Progenitor cell of endocrine pancreas (in vitro differentiated cells): ENCODE measurements at regions not wholly inside any gene's neighbourhood (a gene's known extent, or its start where the extent isn't known, plus 50 kb on each side); places are given as distances from the start of the nearest gene placed in this dataset.

Experiments
- DNase-seq: peaks from one replicate; pipeline ENCODE4 v3.0.0; 2021; ENCODE audit warnings: low spot score; ENCODE audit not compliant: unreplicated experiment
- H3K27ac Mint-ChIP-seq: 2 replicates; pipeline ENCODE4 v1.8.0; 2021; ENCODE audit warnings: mild to moderate bottlenecking, moderate library complexity, mixed read lengths
- H3K27me3 Mint-ChIP-seq: 2 replicates; pipeline ENCODE4 v1.8.0; 2021; ENCODE audit warnings: mixed read lengths
- H3K36me3 Mint-ChIP-seq: 2 replicates; pipeline ENCODE4 v1.8.0; 2022; ENCODE audit warnings: mixed read lengths; ENCODE audit not compliant: insufficient read depth
- H3K4me1 Mint-ChIP-seq: 2 replicates; pipeline ENCODE4 v1.8.0; 2021; ENCODE audit warnings: low read depth, mixed read lengths
- H3K4me3 Mint-ChIP-seq: 2 replicates; pipeline ENCODE4 v1.8.0; 2021; ENCODE audit warnings: low read depth, mild to moderate bottlenecking, moderate library complexity, mixed read lengths
- H3K9me3 Mint-ChIP-seq: 2 replicates; pipeline ENCODE4 v1.8.0; 2021; ENCODE audit warnings: low read depth, mixed read lengths
- TF ChIP-seq, protein P1 (sequence below): fragments of 200-600 bp; sonication (generic); IDR thresholded peaks from one replicate; pipeline ENCODE4 v1.5.0; 2021; ENCODE audit warnings: antibody characterized with exemption, mild to moderate bottlenecking; ENCODE audit not compliant: unreplicated experiment

DNA sequence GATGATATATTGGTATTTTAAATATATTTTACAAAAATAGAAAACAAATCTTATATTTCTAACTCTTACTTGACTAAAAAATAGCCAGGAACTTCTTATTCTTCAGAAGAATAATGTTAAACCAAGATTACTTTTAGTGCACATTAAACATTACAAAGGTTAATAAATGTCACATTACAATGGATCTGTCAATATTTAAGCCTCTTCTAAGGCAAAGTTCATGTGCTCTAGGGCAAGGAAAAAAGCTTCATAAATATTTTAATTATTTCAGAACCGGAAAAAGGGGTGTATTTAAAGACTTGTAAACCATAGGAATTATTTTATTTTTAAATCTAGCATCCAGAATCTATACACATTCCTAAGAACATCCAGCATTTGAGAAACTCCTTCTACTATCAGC, 166.9 kb upstream of the ROBO2 start:
- H3K36me3 Mint-ChIP-seq = peaks cover 7% of the 10 kb centered on the region

DNA sequence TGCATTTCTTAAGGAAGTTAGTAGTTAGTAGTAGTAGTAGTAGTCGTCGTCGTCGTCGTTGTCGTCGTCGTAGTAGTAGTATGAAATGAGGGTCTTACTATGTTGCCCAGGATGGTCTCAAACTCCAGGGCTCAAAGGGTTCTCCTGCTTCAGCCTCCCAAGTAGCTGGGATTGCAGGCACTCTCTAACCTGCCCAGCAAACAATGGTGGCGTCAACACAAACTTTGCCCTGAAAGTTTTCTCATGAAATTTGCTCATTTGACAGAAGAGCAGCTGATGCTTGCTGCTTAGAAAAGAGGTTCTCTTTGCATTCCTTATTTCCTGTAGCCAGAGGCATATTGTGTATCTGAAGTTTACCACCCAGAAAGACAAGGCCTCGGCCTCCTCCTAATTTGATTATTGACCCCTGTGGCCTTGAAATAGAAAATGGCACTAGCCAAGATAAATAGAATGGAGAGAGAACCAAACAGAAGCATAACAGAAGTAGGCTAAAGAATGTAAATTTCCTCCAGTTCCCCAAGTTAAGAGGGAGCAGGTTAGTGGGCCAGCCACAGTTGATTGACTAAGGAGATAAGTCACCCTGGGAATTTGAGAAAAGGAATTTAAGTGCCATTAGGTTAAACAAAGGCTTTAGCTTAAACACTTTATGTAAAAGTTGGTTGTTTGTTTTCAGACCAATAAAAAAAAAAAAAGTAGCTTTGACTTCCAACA, 166.2 kb upstream of the ROBO2 start:
- peak overlapping the region; percentile 96 for H3K27ac Mint-ChIP-seq
- TF ChIP-seq, protein P1, sequence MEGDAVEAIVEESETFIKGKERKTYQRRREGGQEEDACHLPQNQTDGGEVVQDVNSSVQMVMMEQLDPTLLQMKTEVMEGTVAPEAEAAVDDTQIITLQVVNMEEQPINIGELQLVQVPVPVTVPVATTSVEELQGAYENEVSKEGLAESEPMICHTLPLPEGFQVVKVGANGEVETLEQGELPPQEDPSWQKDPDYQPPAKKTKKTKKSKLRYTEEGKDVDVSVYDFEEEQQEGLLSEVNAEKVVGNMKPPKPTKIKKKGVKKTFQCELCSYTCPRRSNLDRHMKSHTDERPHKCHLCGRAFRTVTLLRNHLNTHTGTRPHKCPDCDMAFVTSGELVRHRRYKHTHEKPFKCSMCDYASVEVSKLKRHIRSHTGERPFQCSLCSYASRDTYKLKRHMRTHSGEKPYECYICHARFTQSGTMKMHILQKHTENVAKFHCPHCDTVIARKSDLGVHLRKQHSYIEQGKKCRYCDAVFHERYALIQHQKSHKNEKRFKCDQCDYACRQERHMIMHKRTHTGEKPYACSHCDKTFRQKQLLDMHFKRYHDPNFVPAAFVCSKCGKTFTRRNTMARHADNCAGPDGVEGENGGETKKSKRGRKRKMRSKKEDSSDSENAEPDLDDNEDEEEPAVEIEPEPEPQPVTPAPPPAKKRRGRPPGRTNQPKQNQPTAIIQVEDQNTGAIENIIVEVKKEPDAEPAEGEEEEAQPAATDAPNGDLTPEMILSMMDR = no peak
- peaks cover 7% of the 10 kb centered on the region for H3K36me3 Mint-ChIP-seq
- H3K27me3 Mint-ChIP-seq = no peaks in the 10 kb centered on the region
- H3K4me3 Mint-ChIP-seq = peak overlapping the region; percentile 57
- peaks cover 15% of the 10 kb centered on the region for H3K9me3 Mint-ChIP-seq
- H3K4me1 Mint-ChIP-seq = peaks cover 33% of the 10 kb centered on the region
- no peak for DNase-seq

More for the DNA sequence above, 166.9 kb upstream of the ROBO2 start:
- Mint-ChIP-seq H3K9me3 (peaks cover 15% of the 10 kb centered on the region), H3K4me3 (no peak overlapping the region), H3K27me3 (no peaks in the 10 kb centered on the region), H3K27ac (peak overlapping the region; percentile 45), H3K4me1 (peaks cover 33% of the 10 kb centered on the region)
- DNase-seq = no peak
- TF ChIP-seq, protein P1 = no peak

DNA sequence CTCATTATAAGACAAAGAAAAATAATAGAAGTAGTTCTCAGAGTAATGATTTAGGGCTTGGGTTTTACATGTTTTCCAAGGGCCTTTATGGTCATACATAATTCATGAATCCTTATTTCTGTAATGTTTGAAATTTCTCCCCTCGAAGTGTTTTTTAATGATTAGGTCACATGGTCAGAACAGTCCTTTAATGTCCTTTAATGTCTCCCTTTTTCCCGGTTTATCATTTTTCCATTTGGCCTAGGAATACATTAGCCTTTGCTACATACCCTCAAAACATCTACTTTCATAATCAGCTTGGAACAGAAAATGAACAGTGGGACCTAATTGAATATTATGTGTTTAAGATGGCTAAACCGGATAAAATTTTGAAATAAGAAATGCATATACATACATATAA, 159.9 kb upstream of the ROBO2 start:
- Mint-ChIP-seq H3K27ac (no peak overlapping the region), H3K27me3 (no peaks in the 10 kb centered on the region), H3K36me3 (no peaks in the 10 kb centered on the region), H3K4me1 (peaks cover 15% of the 10 kb centered on the region), H3K4me3 (no peak overlapping the region), H3K9me3 (peaks cover 12% of the 10 kb centered on the region)
- TF ChIP-seq, protein P1 = no peak
- DNase-seq = no peak

DNA sequence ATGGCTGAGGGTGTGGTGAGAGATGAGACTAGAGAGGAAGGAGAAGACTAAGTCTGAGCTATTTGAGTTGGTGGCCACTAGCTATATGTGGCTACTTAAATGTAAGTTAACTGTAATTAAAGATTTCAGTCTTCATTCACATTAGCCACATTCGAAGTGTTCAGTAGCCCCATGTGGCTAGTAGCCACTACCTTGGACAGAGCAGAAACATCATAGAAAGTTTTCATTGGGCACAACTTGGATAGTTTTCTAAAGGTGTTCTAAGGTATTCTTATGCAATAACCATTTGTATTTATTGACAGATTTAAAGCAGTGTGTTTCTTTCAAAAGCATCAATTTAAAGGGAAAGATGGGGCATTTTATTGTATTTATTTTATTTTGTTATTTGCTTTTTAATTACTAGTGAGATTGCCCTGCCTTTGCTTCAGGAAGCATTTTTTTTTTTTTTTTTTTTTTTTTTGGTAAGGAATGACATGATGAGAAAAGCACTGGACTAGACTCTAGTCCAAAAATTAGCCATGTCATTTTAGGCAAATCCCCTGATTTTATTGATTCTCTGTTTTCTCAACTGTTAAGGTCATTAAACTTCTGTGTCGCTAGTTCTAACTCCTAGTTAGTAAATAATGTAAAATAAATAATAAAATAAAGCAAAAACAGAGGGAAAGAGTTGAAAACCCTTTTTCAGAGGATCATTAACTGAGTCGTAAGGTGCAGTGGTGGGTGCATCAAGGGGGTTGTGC, 153.0 kb upstream of the ROBO2 start:
- H3K36me3 Mint-ChIP-seq = no peaks in the 10 kb centered on the region
- no peak for DNase-seq
- TF ChIP-seq, protein P1 = no peak
- peaks cover 9% of the 10 kb centered on the region for H3K4me1 Mint-ChIP-seq
- H3K27ac Mint-ChIP-seq = no peak overlapping the region
- H3K27me3 Mint-ChIP-seq = no peaks in the 10 kb centered on the region
- H3K9me3 Mint-ChIP-seq = peaks cover 2% of the 10 kb centered on the region
- H3K4me3 Mint-ChIP-seq = no peak overlapping the region

DNA sequence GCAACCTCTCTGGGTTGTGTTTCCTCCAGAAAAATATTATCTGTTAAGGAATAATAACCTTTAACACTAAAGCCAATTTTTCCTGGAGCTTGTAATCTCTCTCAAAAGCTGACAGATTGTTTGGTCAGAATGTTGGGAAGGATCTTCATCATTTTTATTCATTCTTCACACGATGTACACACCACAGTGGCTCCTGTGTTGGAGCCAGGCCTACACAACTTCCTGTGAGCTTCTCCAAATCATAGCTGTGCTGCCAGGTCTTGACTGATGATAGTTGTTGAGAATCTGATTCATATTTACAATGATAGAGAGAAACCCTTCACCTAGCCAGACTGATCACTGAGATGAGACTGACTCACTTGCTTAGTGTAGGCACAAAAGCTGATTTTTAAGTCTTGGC, 151.0 kb upstream of the ROBO2 start:
- no peak overlapping the region for H3K27ac Mint-ChIP-seq
- no peak overlapping the region for H3K4me3 Mint-ChIP-seq
- H3K4me1 Mint-ChIP-seq = peaks cover 9% of the 10 kb centered on the region
- H3K27me3 Mint-ChIP-seq = no peaks in the 10 kb centered on the region
- H3K9me3 Mint-ChIP-seq = no peaks in the 10 kb centered on the region
- no peaks in the 10 kb centered on the region for H3K36me3 Mint-ChIP-seq
- TF ChIP-seq, protein P1 = no peak
- no peak for DNase-seq
